CD4-positive, alpha-beta T cell treated with Interleukin-12 subunit alpha and Interleukin-12 subunit beta, for 1 hour (primary cell): ENCODE measurements at regions not wholly inside any gene's neighbourhood (a gene's known extent, or its start where the extent isn't known, plus 50 kb on each side); places are given as distances from the start of the nearest gene placed in this dataset.
"Not testable (repeated sequence)": the region's sequence is repeated elsewhere in the genome, so short reads cannot be mapped to it uniquely, and the experiment has no call there.

Source experiments
- DNase-seq: peaks from one replicate; pipeline ENCODE4 v3.0.0-alpha.2; 2020

- DNase-seq: no peak
These were observed 244.5 kb upstream of the JARID2 start for GRCh38 chr6:15001326-15001910.

GRCh38 chr6:15008269-15008668 is 237.6 kb upstream of the JARID2 start:
- DNase-seq: no peak

GRCh38 chr6:15014958-15015357 is 230.9 kb upstream of the JARID2 start:
- no peak for DNase-seq

GRCh38 chr6:15016813-15017212 is 229.1 kb upstream of the JARID2 start:
- no peak for DNase-seq

GRCh38 chr6:15017261-15017660 is 228.6 kb upstream of the JARID2 start:
- DNase-seq: no peak

GRCh38 chr6:15017803-15018202 is 228.1 kb upstream of the JARID2 start:
- DNase-seq: no peak

- no peak for DNase-seq
These were observed 225.6 kb upstream of the JARID2 start for GRCh38 chr6:15020119-15020770.

- no peak for DNase-seq
These were observed 224.8 kb upstream of the JARID2 start for GRCh38 chr6:15021074-15021473.

GRCh38 chr6:15023018-15023417 is 222.9 kb upstream of the JARID2 start:
- not testable (repeated sequence) for DNase-seq

- peak; percentile 39 for DNase-seq
These were observed 222.4 kb upstream of the JARID2 start for GRCh38 chr6:15023448-15023847.

GRCh38 chr6:15025446-15025845 is 220.4 kb upstream of the JARID2 start:
- DNase-seq: no peak

- DNase-seq: no peak
These were observed 219.0 kb upstream of the JARID2 start for GRCh38 chr6:15026832-15027231.

- DNase-seq: no peak
These were observed 218.4 kb upstream of the JARID2 start for GRCh38 chr6:15027472-15027871.

- no peak for DNase-seq
These were observed 213.9 kb upstream of the JARID2 start for GRCh38 chr6:15032015-15032414.

- DNase-seq: no peak
These were observed 212.0 kb upstream of the JARID2 start for GRCh38 chr6:15033850-15034203.

- DNase-seq: no peak
These were observed 209.1 kb upstream of the JARID2 start for GRCh38 chr6:15036690-15037245.

GRCh38 chr6:15037253-15037652 is 208.6 kb upstream of the JARID2 start:
- no peak for DNase-seq

GRCh38 chr6:15038013-15038791 is 207.7 kb upstream of the JARID2 start:
- DNase-seq: no peak

- no peak for DNase-seq
These were observed 206.7 kb upstream of the JARID2 start for GRCh38 chr6:15039136-15039535.

GRCh38 chr6:15042938-15043337 is 202.9 kb upstream of the JARID2 start:
- no peak for DNase-seq

- no peak for DNase-seq
These were observed 201.6 kb upstream of the JARID2 start for GRCh38 chr6:15044146-15044882.

GRCh38 chr6:15044948-15045347 is 200.9 kb upstream of the JARID2 start:
- no peak for DNase-seq

GRCh38 chr6:15046751-15047150 is 199.1 kb upstream of the JARID2 start:
- DNase-seq: no peak
